Endodermal cell (in vitro differentiated cells): ENCODE measurements at regions not wholly inside any gene's neighbourhood (a gene's known extent, or its start where the extent isn't known, plus 50 kb on each side); places are given as distances from the start of the nearest gene placed in this dataset.
A peak's percentile ranks its signal among the peaks of the same experiment; 100 is the strongest.

ENCODE experiments used
- DNase-seq: peaks from one replicate; pipeline ENCODE4 v3.0.0-alpha.2; 2017
- H3K27ac ChIP-seq: 2 replicates; pipeline ENCODE4 v1.5.1; 2013; ENCODE audit warnings: mild to moderate bottlenecking, low read depth, low read length, moderate library complexity
- H3K27me3 ChIP-seq: 2 replicates; pipeline ENCODE4 v1.6.1; 2013; ENCODE audit warnings: mild to moderate bottlenecking, low read length, moderate library complexity; ENCODE audit not compliant: insufficient read depth, control insufficient read depth, poor library complexity, severe bottlenecking
- H3K36me3 ChIP-seq: 2 replicates; pipeline ENCODE4 v1.7.0; 2013; ENCODE audit warnings: mild to moderate bottlenecking, low read length, moderate library complexity; ENCODE audit not compliant: control insufficient read depth, insufficient read depth
- H3K4me1 ChIP-seq: one replicate; pipeline ENCODE4 v1.7.0; 2013; ENCODE audit warnings: low read length; ENCODE audit not compliant: control insufficient read depth, insufficient read depth
- H3K4me3 ChIP-seq: 2 replicates; pipeline ENCODE4 v1.5.1; 2013; ENCODE audit warnings: mild to moderate bottlenecking, low read length, moderate library complexity
- H3K9ac ChIP-seq: 2 replicates; pipeline ENCODE4 v1.6.1; 2013; ENCODE audit warnings: mild to moderate bottlenecking, low read length, moderate library complexity; ENCODE audit not compliant: poor library complexity, severe bottlenecking; ENCODE audit errors: extremely low read depth
- H3K9me3 ChIP-seq: 2 replicates; pipeline ENCODE4 v1.6.1; 2013; ENCODE audit warnings: mild to moderate bottlenecking, low read length, moderate library complexity; ENCODE audit not compliant: control insufficient read depth
- H3K27ac Mint-ChIP-seq: 2 replicates; pipeline ENCODE4 v1.8.0; 2020; ENCODE audit warnings: mixed read lengths
- H3K27me3 Mint-ChIP-seq: 2 replicates; pipeline ENCODE4 v1.8.0; 2021; ENCODE audit warnings: mild to moderate bottlenecking, mixed read lengths; ENCODE audit not compliant: insufficient read depth
- H3K36me3 Mint-ChIP-seq: 2 replicates; pipeline ENCODE4 v1.8.0; 2020; ENCODE audit warnings: low read depth, mixed read lengths
- H3K4me1 Mint-ChIP-seq: 2 replicates; pipeline ENCODE4 v1.8.0; 2020; ENCODE audit warnings: mixed read lengths
- H3K4me3 Mint-ChIP-seq: 2 replicates; pipeline ENCODE4 v1.8.0; 2020; ENCODE audit warnings: mild to moderate bottlenecking, moderate library complexity, mixed read lengths
- H3K9me3 Mint-ChIP-seq: 2 replicates; pipeline ENCODE4 v1.8.0; 2020; ENCODE audit warnings: mild to moderate bottlenecking, mixed read lengths
- CTCF ChIP-seq: fragments of 200-600 bp; sonication (generic); conservative IDR thresholded peaks from 2 replicates; pipeline ENCODE4 v1.5.0; 2021; ENCODE audit warnings: antibody characterized with exemption, mild to moderate bottlenecking
- WGBS, 2 experiments: methylation state at CpG; one replicate each; pipeline versions ENCODE4 v1.1.5 to v1.1.7; 2013; ENCODE audit warnings: missing lambda C conversion rate in 2 of 2, mixed read lengths in 1 of 2; ENCODE audit not compliant: insufficient coverage in 1 of 2, insufficient read length in 1 of 2; 5-methylcytosine and 5-hydroxymethylcytosine counted together

GRCh38 chr1:101357444-101357986 is 120.7 kb downstream of the S1PR1 start:
- H3K9me3 ChIP-seq = peaks cover 9% of the 10 kb centered on the region
- peak; percentile 88 for DNase-seq
- H3K27ac Mint-ChIP-seq = no peak overlapping the region
- no peaks in the 10 kb centered on the region for H3K4me1 ChIP-seq
- no peak overlapping the region for H3K4me3 ChIP-seq
- H3K9me3 Mint-ChIP-seq = no peaks in the 10 kb centered on the region
- H3K9ac ChIP-seq = no peak overlapping the region
- H3K36me3 ChIP-seq = no peaks in the 10 kb centered on the region
- H3K36me3 Mint-ChIP-seq = no peaks in the 10 kb centered on the region
- peak; percentile 92 for TF ChIP-seq CTCF
- no peak overlapping the region for H3K27ac ChIP-seq
- no peaks in the 10 kb centered on the region for H3K27me3 ChIP-seq
- 68% methylated on average over 4 of the region's 4 CpGs; no CpG with 5 or more reads in 1 of the 2 experiments for WGBS, 2 experiments
- H3K4me1 Mint-ChIP-seq = peaks cover 10% of the 10 kb centered on the region
- H3K27me3 Mint-ChIP-seq = peaks cover 2% of the 10 kb centered on the region
- no peak overlapping the region for H3K4me3 Mint-ChIP-seq

GRCh38 chr1:101360506-101360905 is 123.7 kb downstream of the S1PR1 start:
- Histone ChIP-seq H3K36me3 (no peaks in the 10 kb centered on the region), H3K9me3 (peaks cover 9% of the 10 kb centered on the region), H3K27ac (no peak overlapping the region), H3K4me1 (no peaks in the 10 kb centered on the region), H3K27me3 (no peaks in the 10 kb centered on the region), H3K9ac (no peak overlapping the region), H3K4me3 (no peak overlapping the region)
- WGBS, 2 experiments = 92 to 100% methylated on average over 2 to 3 of the region's 3 CpGs
- Mint-ChIP-seq H3K27ac (no peak overlapping the region), H3K4me3 (no peak overlapping the region), H3K4me1 (peaks cover 15% of the 10 kb centered on the region), H3K9me3 (no peaks in the 10 kb centered on the region), H3K36me3 (no peaks in the 10 kb centered on the region), H3K27me3 (peaks cover 2% of the 10 kb centered on the region)
- DNase-seq = no peak
- no peak for TF ChIP-seq CTCF

- H3K27me3 Mint-ChIP-seq = no peaks in the 10 kb centered on the region
- Histone ChIP-seq H3K9me3 (peaks cover 5% of the 10 kb centered on the region), H3K9ac (no peak overlapping the region), H3K4me3 (no peak overlapping the region), H3K27ac (no peak overlapping the region), H3K4me1 (no peaks in the 10 kb centered on the region), H3K27me3 (no peaks in the 10 kb centered on the region), H3K36me3 (no peaks in the 10 kb centered on the region)
- no peaks in the 10 kb centered on the region for H3K9me3 Mint-ChIP-seq
- H3K4me1 Mint-ChIP-seq = peaks cover 9% of the 10 kb centered on the region
- no peak for TF ChIP-seq CTCF
- no peaks in the 10 kb centered on the region for H3K36me3 Mint-ChIP-seq
- H3K27ac Mint-ChIP-seq = no peak overlapping the region
- no peak for DNase-seq
- no peak overlapping the region for H3K4me3 Mint-ChIP-seq
Observed at GRCh38 chr1:101363891-101364318, 127.1 kb downstream of the S1PR1 start.
